SK-N-SH treated with all-trans-retinoic acid at 6 μM for 48 hours (cell line): ENCODE measurements at regions not wholly inside any gene's neighbourhood (a gene's known extent, or its start where the extent isn't known, plus 50 kb on each side); places are given as distances from the start of the nearest gene placed in this dataset.

ENCODE experiments used
- ATAC-seq: fragments of 200-7000 bp; cut with Tn5 transposase; 3 replicates; pipeline ENCODE4 v1.9.1; 2020; ENCODE audit warnings: mild to moderate bottlenecking, moderate library complexity
- ARNTL ChIP-seq: fragments of 450-650 bp; formaldehyde crosslinking; IDR thresholded peaks from 2 replicates; pipeline ENCODE4 v1.5.0; 2020; ENCODE audit warnings: low read depth, mild to moderate bottlenecking, moderate library complexity, borderline replicate concordance
- CSDC2 ChIP-seq: fragments of 250-450 bp; sonication (Bioruptor Pico); IDR thresholded peaks from 2 replicates; pipeline ENCODE4 v1.5.0; 2020; ENCODE audit warnings: mild to moderate bottlenecking, moderate library complexity
- ESRRG ChIP-seq: fragments of 250-450 bp; sonication (Bioruptor Pico); IDR thresholded peaks from 2 replicates; pipeline ENCODE4 v1.6.1; 2021; ENCODE audit warnings: mild to moderate bottlenecking
- GLIS3 ChIP-seq: fragments of 250-450 bp; sonication (Bioruptor Pico); IDR thresholded peaks from 2 replicates; pipeline ENCODE4 v1.5.0; 2020; ENCODE audit warnings: mild to moderate bottlenecking, moderate library complexity
- ISL1 ChIP-seq: fragments of 250-450 bp; sonication (Bioruptor Pico); IDR thresholded peaks from 2 replicates; pipeline ENCODE4 v2.1.2; 2022; ENCODE audit warnings: mild to moderate bottlenecking, moderate library complexity
- OSR1 ChIP-seq: fragments of 250-450 bp; sonication (Bioruptor Pico); IDR thresholded peaks from 2 replicates; pipeline ENCODE4 v1.8.0; 2022; ENCODE audit warnings: moderate library complexity, mild to moderate bottlenecking, inconsistent platforms
- PPARA ChIP-seq: fragments of 250-450 bp; sonication (Bioruptor Pico); IDR thresholded peaks from 2 replicates; pipeline ENCODE4 v1.5.0; 2020; ENCODE audit warnings: mild to moderate bottlenecking, borderline replicate concordance
- RARB ChIP-seq: fragments of 250-450 bp; sonication (Bioruptor Pico); IDR thresholded peaks from 2 replicates; pipeline ENCODE4 v1.8.0; 2021; ENCODE audit warnings: mild to moderate bottlenecking, moderate library complexity
- SNAI2 ChIP-seq: fragments of 250-450 bp; sonication (Bioruptor Pico); IDR thresholded peaks from 2 replicates; pipeline ENCODE4 v1.5.0; 2020; ENCODE audit warnings: mild to moderate bottlenecking, moderate library complexity
- TCF4 ChIP-seq: fragments of 250-450 bp; sonication (Bioruptor Pico); IDR thresholded peaks from 2 replicates; pipeline ENCODE4 v1.8.0; 2021; ENCODE audit warnings: mild to moderate bottlenecking, moderate library complexity, borderline replicate concordance
- ZFP30 ChIP-seq: fragments of 450-650 bp; formaldehyde crosslinking; IDR thresholded peaks from 2 replicates; pipeline ENCODE4 v1.5.0; 2022; ENCODE audit warnings: mild to moderate bottlenecking, moderate library complexity
- ZNF565 ChIP-seq: fragments of 450-650 bp; formaldehyde crosslinking; conservative IDR thresholded peaks from 2 replicates; pipeline ENCODE4 v1.5.0; 2020; ENCODE audit warnings: low read depth, mild to moderate bottlenecking, moderate library complexity
- ZNF70 ChIP-seq: fragments of 450-650 bp; formaldehyde crosslinking; IDR thresholded peaks from 2 replicates; pipeline ENCODE4 v1.5.0; 2020; ENCODE audit warnings: mild to moderate bottlenecking, moderate library complexity
- ZNF8 ChIP-seq: fragments of 450-650 bp; formaldehyde crosslinking; IDR thresholded peaks from 2 replicates; pipeline ENCODE4 v1.5.0; 2020; ENCODE audit warnings: mild to moderate bottlenecking, moderate library complexity
- TF ChIP-seq, protein P1 (sequence below): fragments of 250-450 bp; sonication (Bioruptor Pico); IDR thresholded peaks from 2 replicates; pipeline ENCODE4 v1.8.0; 2020; ENCODE audit warnings: mild to moderate bottlenecking, moderate library complexity, borderline replicate concordance
- TF ChIP-seq, protein P2 (sequence below): fragments of 250-450 bp; sonication (Bioruptor Pico); IDR thresholded peaks from 2 replicates; pipeline ENCODE4 v1.5.0; 2020; ENCODE audit warnings: mild to moderate bottlenecking, moderate library complexity
- TF ChIP-seq, protein P3 (sequence below): fragments of 250-450 bp; sonication (Bioruptor Pico); IDR thresholded peaks from 2 replicates; pipeline ENCODE4 v1.8.0; 2021; ENCODE audit warnings: low read depth, mild to moderate bottlenecking, moderate library complexity, borderline replicate concordance
- TF ChIP-seq, protein P4 (sequence below): fragments of 250-450 bp; sonication (Bioruptor Pico); IDR thresholded peaks from 2 replicates; pipeline ENCODE4 v1.5.1; 2021; ENCODE audit warnings: mild to moderate bottlenecking, moderate library complexity

DNA sequence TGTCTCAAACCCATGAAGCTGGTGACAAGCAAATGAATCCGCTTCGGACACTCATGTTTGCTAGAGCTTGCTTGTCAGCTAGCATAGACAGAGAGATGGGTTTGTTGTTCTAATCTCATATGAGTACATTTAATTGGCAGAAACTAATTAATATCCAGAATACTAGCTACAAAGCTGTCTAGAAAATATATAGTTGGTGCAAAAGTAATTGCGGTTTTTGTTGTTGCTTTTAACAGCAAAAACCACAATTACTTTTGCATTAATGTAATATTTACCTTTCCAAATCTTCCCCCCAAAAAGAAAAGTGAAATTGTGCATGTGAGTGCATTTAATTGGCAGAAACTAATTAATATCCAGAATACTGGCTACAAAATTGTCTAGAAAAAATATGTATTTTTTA is 1115.2 kb downstream of the TDRD15 start (continued):
- TF ChIP-seq, protein P1, sequence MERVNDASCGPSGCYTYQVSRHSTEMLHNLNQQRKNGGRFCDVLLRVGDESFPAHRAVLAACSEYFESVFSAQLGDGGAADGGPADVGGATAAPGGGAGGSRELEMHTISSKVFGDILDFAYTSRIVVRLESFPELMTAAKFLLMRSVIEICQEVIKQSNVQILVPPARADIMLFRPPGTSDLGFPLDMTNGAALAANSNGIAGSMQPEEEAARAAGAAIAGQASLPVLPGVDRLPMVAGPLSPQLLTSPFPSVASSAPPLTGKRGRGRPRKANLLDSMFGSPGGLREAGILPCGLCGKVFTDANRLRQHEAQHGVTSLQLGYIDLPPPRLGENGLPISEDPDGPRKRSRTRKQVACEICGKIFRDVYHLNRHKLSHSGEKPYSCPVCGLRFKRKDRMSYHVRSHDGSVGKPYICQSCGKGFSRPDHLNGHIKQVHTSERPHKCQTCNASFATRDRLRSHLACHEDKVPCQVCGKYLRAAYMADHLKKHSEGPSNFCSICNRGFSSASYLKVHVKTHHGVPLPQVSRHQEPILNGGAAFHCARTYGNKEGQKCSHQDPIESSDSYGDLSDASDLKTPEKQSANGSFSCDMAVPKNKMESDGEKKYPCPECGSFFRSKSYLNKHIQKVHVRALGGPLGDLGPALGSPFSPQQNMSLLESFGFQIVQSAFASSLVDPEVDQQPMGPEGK = no peak
- TF ChIP-seq ISL1 (CRISPR knock-in tag) = no peak
- TF ChIP-seq ARNTL (CRISPR knock-in tag) = no peak
- no peak for TF ChIP-seq ESRRG (CRISPR knock-in tag)
- TF ChIP-seq, all 23 proteins: peak for 0

DNA sequence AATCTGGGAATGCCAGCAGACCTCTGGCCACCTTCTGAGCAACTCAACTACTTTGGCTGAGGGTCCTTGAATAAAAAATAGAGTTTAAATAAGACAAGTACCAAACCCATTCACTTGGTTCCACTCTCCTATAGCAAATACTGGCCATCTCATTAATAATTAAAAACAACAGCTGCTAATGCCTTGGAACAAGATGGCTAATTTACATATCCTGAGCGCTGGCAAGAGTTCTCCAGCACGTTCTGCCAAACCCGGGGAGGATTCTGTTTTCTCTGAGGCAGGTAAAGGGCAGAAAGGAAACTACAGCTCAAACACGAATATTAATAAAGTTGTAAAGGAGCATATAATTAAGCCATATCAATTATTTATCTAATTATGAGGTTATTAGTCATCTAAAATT is 1123.7 kb downstream of the TDRD15 start:
- ATAC-seq = no peak
- no peak for TF ChIP-seq ARNTL (CRISPR knock-in tag)
- TF ChIP-seq ZFP30 (CRISPR knock-in tag) = no peak
- no peak for TF ChIP-seq SNAI2 (CRISPR knock-in tag)
- no peak for TF ChIP-seq ZNF8
- TF ChIP-seq RARB = no peak
- TF ChIP-seq, protein P2, sequence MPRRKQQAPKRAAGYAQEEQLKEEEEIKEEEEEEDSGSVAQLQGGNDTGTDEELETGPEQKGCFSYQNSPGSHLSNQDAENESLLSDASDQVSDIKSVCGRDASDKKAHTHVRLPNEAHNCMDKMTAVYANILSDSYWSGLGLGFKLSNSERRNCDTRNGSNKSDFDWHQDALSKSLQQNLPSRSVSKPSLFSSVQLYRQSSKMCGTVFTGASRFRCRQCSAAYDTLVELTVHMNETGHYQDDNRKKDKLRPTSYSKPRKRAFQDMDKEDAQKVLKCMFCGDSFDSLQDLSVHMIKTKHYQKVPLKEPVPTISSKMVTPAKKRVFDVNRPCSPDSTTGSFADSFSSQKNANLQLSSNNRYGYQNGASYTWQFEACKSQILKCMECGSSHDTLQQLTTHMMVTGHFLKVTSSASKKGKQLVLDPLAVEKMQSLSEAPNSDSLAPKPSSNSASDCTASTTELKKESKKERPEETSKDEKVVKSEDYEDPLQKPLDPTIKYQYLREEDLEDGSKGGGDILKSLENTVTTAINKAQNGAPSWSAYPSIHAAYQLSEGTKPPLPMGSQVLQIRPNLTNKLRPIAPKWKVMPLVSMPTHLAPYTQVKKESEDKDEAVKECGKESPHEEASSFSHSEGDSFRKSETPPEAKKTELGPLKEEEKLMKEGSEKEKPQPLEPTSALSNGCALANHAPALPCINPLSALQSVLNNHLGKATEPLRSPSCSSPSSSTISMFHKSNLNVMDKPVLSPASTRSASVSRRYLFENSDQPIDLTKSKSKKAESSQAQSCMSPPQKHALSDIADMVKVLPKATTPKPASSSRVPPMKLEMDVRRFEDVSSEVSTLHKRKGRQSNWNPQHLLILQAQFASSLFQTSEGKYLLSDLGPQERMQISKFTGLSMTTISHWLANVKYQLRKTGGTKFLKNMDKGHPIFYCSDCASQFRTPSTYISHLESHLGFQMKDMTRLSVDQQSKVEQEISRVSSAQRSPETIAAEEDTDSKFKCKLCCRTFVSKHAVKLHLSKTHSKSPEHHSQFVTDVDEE (CRISPR knock-in tag) = no peak

DNA sequence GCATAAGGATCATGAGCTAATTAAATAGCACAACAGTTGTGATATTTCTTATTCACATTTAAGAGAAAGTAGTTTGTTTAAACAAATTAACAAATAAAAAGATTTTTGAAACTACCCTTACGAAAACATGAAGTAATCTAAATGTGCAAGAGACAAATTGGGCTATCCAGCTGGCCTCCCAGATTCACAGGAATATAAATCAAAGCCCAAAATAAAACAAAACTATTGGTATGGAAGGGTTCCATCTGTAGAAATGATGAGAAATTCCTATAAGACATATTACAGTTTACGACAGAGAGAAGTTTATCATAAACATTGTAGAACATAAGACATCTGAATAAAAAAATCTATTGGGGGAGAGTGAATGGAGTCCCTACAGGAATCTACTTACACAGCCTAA is 1125.1 kb downstream of the TDRD15 start:
- TF ChIP-seq, protein P3, sequence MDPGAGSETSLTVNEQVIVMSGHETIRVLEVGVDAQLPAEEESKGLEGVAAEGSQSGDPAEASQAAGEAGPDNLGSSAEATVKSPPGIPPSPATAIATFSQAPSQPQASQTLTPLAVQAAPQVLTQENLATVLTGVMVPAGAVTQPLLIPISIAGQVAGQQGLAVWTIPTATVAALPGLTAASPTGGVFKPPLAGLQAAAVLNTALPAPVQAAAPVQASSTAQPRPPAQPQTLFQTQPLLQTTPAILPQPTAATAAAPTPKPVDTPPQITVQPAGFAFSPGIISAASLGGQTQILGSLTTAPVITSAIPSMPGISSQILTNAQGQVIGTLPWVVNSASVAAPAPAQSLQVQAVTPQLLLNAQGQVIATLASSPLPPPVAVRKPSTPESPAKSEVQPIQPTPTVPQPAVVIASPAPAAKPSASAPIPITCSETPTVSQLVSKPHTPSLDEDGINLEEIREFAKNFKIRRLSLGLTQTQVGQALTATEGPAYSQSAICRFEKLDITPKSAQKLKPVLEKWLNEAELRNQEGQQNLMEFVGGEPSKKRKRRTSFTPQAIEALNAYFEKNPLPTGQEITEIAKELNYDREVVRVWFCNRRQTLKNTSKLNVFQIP (CRISPR knock-in tag) = no peak
- TF ChIP-seq, protein P2 (CRISPR knock-in tag) = no peak
- TF ChIP-seq ZNF70 (CRISPR knock-in tag) = no peak
- no peak for TF ChIP-seq ISL1 (CRISPR knock-in tag)
- TF ChIP-seq SNAI2 (CRISPR knock-in tag) = no peak
- TF ChIP-seq TCF4 (CRISPR knock-in tag) = no peak
- TF ChIP-seq RARB = no peak
- TF ChIP-seq CSDC2 = no peak
- TF ChIP-seq ZNF565 (CRISPR knock-in tag) = no peak
- TF ChIP-seq, protein P4, sequence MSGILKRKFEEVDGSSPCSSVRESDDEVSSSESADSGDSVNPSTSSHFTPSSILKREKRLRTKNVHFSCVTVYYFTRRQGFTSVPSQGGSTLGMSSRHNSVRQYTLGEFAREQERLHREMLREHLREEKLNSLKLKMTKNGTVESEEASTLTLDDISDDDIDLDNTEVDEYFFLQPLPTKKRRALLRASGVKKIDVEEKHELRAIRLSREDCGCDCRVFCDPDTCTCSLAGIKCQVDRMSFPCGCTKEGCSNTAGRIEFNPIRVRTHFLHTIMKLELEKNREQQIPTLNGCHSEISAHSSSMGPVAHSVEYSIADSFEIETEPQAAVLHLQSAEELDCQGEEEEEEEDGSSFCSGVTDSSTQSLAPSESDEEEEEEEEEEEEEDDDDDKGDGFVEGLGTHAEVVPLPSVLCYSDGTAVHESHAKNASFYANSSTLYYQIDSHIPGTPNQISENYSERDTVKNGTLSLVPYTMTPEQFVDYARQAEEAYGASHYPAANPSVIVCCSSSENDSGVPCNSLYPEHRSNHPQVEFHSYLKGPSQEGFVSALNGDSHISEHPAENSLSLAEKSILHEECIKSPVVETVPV (CRISPR knock-in tag) = no peak
- no peak for TF ChIP-seq OSR1 (CRISPR knock-in tag)
- TF ChIP-seq PPARA = no peak
- no peak for TF ChIP-seq ESRRG (CRISPR knock-in tag)
- TF ChIP-seq, protein P1 = no peak
- no peak for TF ChIP-seq ZNF8
- TF ChIP-seq GLIS3 (CRISPR knock-in tag) = no peak
- TF ChIP-seq, all 23 proteins: peak for 0
- ATAC-seq = no peak
